HEK293T (cell line): ENCODE measurements at regions not wholly inside any gene's neighbourhood (a gene's known extent, or its start where the extent isn't known, plus 50 kb on each side); places are given as distances from the start of the nearest gene placed in this dataset.

ENCODE experiments used
- CTCF ChIA-PET: fragments of 350-600 bp; formaldehyde crosslinking; extraction: SDS; loops from one replicate; lab custom pipeline; 2021; ENCODE audit warnings: antibody characterized with exemption, inconsistent platforms; lab: Yijun Ruan, JAX
- POLR2A ChIA-PET: fragments of 350-600 bp; formaldehyde crosslinking; extraction: SDS; loops from one replicate; lab custom pipeline; 2020; ENCODE audit warnings: antibody characterized with exemption, inconsistent platforms; lab: Yijun Ruan, JAX
- DNase-seq: peaks from one replicate; pipeline ENCODE4 v3.0.0; 2012; ENCODE audit warnings: mixed read lengths; ENCODE audit errors: extremely low spot score
- ARNT ChIP-seq: fragments of 450-650 bp; IDR thresholded peaks from 2 replicates; pipeline ENCODE4 v1.6.1; 2017; ENCODE audit warnings: mild to moderate bottlenecking
- BHLHE40 ChIP-seq: fragments of 450-650 bp; IDR thresholded peaks from 2 replicates; pipeline ENCODE4 v1.6.1; 2016; ENCODE audit warnings: mild to moderate bottlenecking, moderate library complexity, borderline replicate concordance
- CTBP1 ChIP-seq: fragments of 450-650 bp; IDR thresholded peaks from 2 replicates; pipeline ENCODE4 v1.6.1; 2016; ENCODE audit warnings: borderline replicate concordance
- ELF4 ChIP-seq: fragments of 450-650 bp; IDR thresholded peaks from 2 replicates; pipeline ENCODE4 v1.6.1; 2017; ENCODE audit warnings: antibody characterized with exemption
- FOXA1 ChIP-seq: fragments of 450-650 bp; IDR thresholded peaks from 2 replicates; pipeline ENCODE4 v1.6.1; 2016; ENCODE audit warnings: mild to moderate bottlenecking
- FOXK2 ChIP-seq: fragments of 450-650 bp; IDR thresholded peaks from 2 replicates; pipeline ENCODE4 v1.6.1; 2016; ENCODE audit warnings: mild to moderate bottlenecking
- FOXM1 ChIP-seq: fragments of 450-650 bp; IDR thresholded peaks from 2 replicates; pipeline ENCODE4 v1.6.1; 2017; ENCODE audit warnings: mild to moderate bottlenecking, borderline replicate concordance
- HDGF ChIP-seq: fragments of 450-650 bp; IDR thresholded peaks from 2 replicates; pipeline ENCODE4 v1.6.1; 2017; ENCODE audit warnings: antibody characterized with exemption, borderline replicate concordance
- L3MBTL2 ChIP-seq: fragments of 450-650 bp; conservative IDR thresholded peaks from 2 replicates; pipeline ENCODE4 v1.6.1; 2016; ENCODE audit warnings: mild to moderate bottlenecking
- LEF1 ChIP-seq: fragments of 450-650 bp; IDR thresholded peaks from 2 replicates; pipeline ENCODE4 v1.6.1; 2017; ENCODE audit warnings: mild to moderate bottlenecking, borderline replicate concordance
- NFRKB ChIP-seq: fragments of 450-650 bp; IDR thresholded peaks from 2 replicates; pipeline ENCODE4 v1.6.1; 2016; ENCODE audit warnings: mild to moderate bottlenecking, moderate library complexity
- SP1 ChIP-seq: fragments of 450-650 bp; IDR thresholded peaks from 2 replicates; pipeline ENCODE4 v1.6.1; 2017
- SUZ12 ChIP-seq: fragments of 450-650 bp; IDR thresholded peaks from 2 replicates; pipeline ENCODE4 v1.6.1; 2016; ENCODE audit warnings: mild to moderate bottlenecking
- TARDBP ChIP-seq: fragments of 450-650 bp; IDR thresholded peaks from 2 replicates; pipeline ENCODE4 v1.6.1; 2016
- ZNF384 ChIP-seq: fragments of 450-650 bp; IDR thresholded peaks from 2 replicates; pipeline ENCODE4 v1.6.1; 2016
- TF ChIP-seq, protein P1 (sequence below): fragments of 450-650 bp; IDR thresholded peaks from 2 replicates; pipeline ENCODE4 v1.6.1; 2016

- DNase-seq, result no peak
- CTCF ChIA-PET, result no interaction called here
- POLR2A ChIA-PET, result no interaction called here
- no peak for TF ChIP-seq FOXM1
- TF ChIP-seq NFRKB, result no peak
- TF ChIP-seq, protein P1, sequence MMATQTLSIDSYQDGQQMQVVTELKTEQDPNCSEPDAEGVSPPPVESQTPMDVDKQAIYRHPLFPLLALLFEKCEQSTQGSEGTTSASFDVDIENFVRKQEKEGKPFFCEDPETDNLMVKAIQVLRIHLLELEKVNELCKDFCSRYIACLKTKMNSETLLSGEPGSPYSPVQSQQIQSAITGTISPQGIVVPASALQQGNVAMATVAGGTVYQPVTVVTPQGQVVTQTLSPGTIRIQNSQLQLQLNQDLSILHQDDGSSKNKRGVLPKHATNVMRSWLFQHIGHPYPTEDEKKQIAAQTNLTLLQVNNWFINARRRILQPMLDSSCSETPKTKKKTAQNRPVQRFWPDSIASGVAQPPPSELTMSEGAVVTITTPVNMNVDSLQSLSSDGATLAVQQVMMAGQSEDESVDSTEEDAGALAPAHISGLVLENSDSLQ, result no peak
- no peak for TF ChIP-seq TARDBP
- TF ChIP-seq BHLHE40, result no peak
- no peak for TF ChIP-seq FOXK2
- TF ChIP-seq LEF1, result no peak
- no peak for TF ChIP-seq ARNT
- TF ChIP-seq FOXA1, result no peak
- TF ChIP-seq ZNF384, result no peak
These were observed 89.2 kb downstream of the GPR88 start for GRCh38 chr1:100627054-100627716.

GRCh38 chr1:100627936-100628335 is 90.0 kb downstream of the GPR88 start:
- no peak for DNase-seq
- CTCF ChIA-PET, result no interaction called here
- TF ChIP-seq ELF4 (no peak), TARDBP (no peak), FOXM1 (no peak)
- POLR2A ChIA-PET, result interaction anchor here (0.6 kb wide), 1 partner anchor 1394 kb away, joined by 3 read pairs; no protein-coding TSS in a partner anchor

- no peak for TF ChIP-seq NFRKB
- TF ChIP-seq BHLHE40, result no peak
- TF ChIP-seq LEF1, result no peak
- no peak for TF ChIP-seq SP1
- no peak for TF ChIP-seq ELF4
- no peak for TF ChIP-seq FOXA1
- TF ChIP-seq FOXM1, result no peak
- TF ChIP-seq CTBP1, result no peak
- TF ChIP-seq, protein P1, result no peak
- no peak for TF ChIP-seq FOXK2
- no peak for TF ChIP-seq ARNT
- CTCF ChIA-PET, result no interaction called here
These were observed 90.7 kb downstream of the GPR88 start for GRCh38 chr1:100628631-100629081.

GRCh38 chr1:100629391-100629790 is 90.2 kb upstream of the VCAM1 start:
- ChIA-PET POLR2A (no interaction called here), CTCF (no interaction called here)
- TF ChIP-seq ZNF384 (no peak), FOXA1 (no peak), BHLHE40 (no peak)
- DNase-seq, result no peak

More at GRCh38 chr1:100628631-100629081, 90.7 kb downstream of the GPR88 start:
- DNase-seq, result no peak
- POLR2A ChIA-PET, result no interaction called here

DNA sequence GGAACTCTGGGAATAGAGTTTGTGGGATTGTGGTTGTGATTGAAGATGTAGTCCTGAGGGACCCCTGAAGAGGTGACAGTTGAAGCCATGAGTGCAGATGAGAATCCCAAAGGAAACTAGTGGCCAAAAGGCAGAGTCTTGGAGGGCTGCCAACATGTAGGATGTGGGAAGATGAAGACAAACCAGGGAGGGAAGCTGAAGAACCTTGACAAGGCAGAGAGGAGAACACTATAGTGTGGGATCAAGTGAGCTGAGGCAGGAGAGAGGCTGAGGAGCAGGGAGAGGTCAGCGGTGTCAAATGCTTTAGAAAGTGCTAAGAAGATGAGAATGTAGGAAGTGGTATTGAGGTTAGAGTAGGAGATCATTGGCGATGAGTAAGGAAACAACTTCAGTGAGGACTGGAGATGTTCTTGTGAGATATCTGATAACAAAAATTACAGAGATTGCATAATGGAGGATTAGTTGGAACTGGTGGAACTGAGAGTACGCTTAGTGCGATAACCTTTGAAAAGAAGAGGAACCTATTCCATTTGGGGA is 88.5 kb upstream of the VCAM1 start:
- no peak for DNase-seq
- TF ChIP-seq LEF1 (no peak), FOXM1 (no peak), TARDBP (no peak), FOXK2 (no peak), ELF4 (no peak), L3MBTL2 (no peak), HDGF (no peak), BHLHE40 (no peak)
- ChIA-PET POLR2A (no interaction called here), CTCF (no interaction called here)

DNA sequence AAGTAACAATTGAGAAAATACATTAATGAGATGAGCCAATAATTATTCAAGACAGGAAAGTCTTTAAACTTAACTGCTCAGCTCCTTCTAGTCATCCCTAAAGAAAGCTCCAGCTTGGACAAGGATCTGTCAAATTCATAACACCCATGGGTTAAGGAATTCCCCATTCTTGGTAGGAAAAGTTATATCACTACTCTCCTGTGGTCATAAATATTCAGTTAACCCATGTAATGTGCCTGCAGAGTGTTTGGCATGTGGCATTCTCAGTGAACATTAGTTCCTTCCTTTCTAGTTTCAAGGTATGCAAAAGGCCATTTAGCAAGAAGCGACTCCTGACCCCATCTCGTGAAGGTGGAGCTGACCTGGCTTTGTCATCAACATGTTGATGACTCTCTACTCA is 76.7 kb upstream of the VCAM1 start:
- TF ChIP-seq FOXM1 (no peak), LEF1 (no peak), FOXK2 (no peak), TARDBP (no peak)
- ChIA-PET POLR2A (no interaction called here), CTCF (no interaction called here)
- DNase-seq, result no peak

GRCh38 chr1:100643471-100644196 is 75.9 kb upstream of the VCAM1 start:
- ChIA-PET CTCF (interaction anchor here (0.7 kb wide), 1 partner anchor 12 kb away, joined by 3 read pairs; no protein-coding TSS in a partner anchor), POLR2A (no interaction called here)
- TF ChIP-seq FOXA1, result no peak
- no peak for TF ChIP-seq SP1
- no peak for TF ChIP-seq ARNT
- TF ChIP-seq TARDBP, result no peak
- no peak for TF ChIP-seq HDGF
- TF ChIP-seq LEF1, result no peak
- TF ChIP-seq BHLHE40, result no peak
- TF ChIP-seq SUZ12, result no peak
- TF ChIP-seq L3MBTL2, result no peak
- TF ChIP-seq FOXK2, result no peak
- no peak for TF ChIP-seq ELF4
- no peak for TF ChIP-seq ZNF384
- TF ChIP-seq, protein P1, result no peak
- TF ChIP-seq NFRKB, result no peak
- no peak for TF ChIP-seq FOXM1
- no peak for TF ChIP-seq CTBP1
- no peak for DNase-seq
